IMR-90 (cell line): ENCODE measurements at regions not wholly inside any gene's neighbourhood (a gene's known extent, or its start where the extent isn't known, plus 50 kb on each side); places are given as distances from the start of the nearest gene placed in this dataset.

ENCODE experiments used
- ATAC-seq: fragments of 200-7000 bp; cut with Tn5 transposase; 2 replicates; pipeline ENCODE4 v1.9.1; 2020; ENCODE audit warnings: low read depth, mild to moderate bottlenecking, moderate library complexity
- BruUV-seq: library from RNA; stranded (reverse); fragments of 400-500 nt; replicated peaks from 2 replicates; lab custom pipeline; 2021; lab: Mats Ljungman, UMichigan
- CTCF ChIA-PET: fragments of 300-600 bp; formaldehyde crosslinking; extraction: SDS; loops from one replicate; lab custom pipeline; 2021; ENCODE audit warnings: antibody characterized with exemption; lab: Yijun Ruan, JAX
- POLR2A ChIA-PET: fragments of 300-600 bp; sonication (Branson Sonifier 250); formaldehyde crosslinking; loops from one replicate; lab custom pipeline; 2022; ENCODE audit warnings: antibody characterized with exemption; ENCODE audit not compliant: unreplicated experiment; lab: Charles Lee
- DNase-seq: peaks from one replicate; pipeline ENCODE4 v3.0.0; 2013
- H2AFZ ChIP-seq: replicated peaks from 2 replicates; pipeline ENCODE3; 2013; ENCODE audit warnings: low read length, mild to moderate bottlenecking; ENCODE audit not compliant: poor library complexity
- H2AK5ac ChIP-seq: 2 replicates; pipeline ENCODE4 v1.6.1; 2013; ENCODE audit warnings: low read depth, low read length, inconsistent platforms
- H2AK9ac ChIP-seq: replicated peaks from 2 replicates; pipeline ENCODE3; 2013; ENCODE audit warnings: mild to moderate bottlenecking, low read depth, low read length, moderate library complexity; ENCODE audit not compliant: poor library complexity
- H2BK120ac ChIP-seq: 2 replicates; pipeline ENCODE4 v1.6.1; 2013; ENCODE audit warnings: low read depth, low read length, inconsistent platforms
- H2BK15ac ChIP-seq: 3 replicates; pipeline ENCODE4 v1.6.1; 2013; ENCODE audit warnings: low read depth, low read length, inconsistent platforms
- H2BK20ac ChIP-seq: 2 replicates; pipeline ENCODE4 v1.6.1; 2013; ENCODE audit warnings: low read depth, mild to moderate bottlenecking, inconsistent platforms, low read length, moderate library complexity
- H2BK5ac ChIP-seq: 2 replicates; pipeline ENCODE4 v1.6.1; 2013; ENCODE audit warnings: mild to moderate bottlenecking, low read depth, low read length, inconsistent platforms; ENCODE audit not compliant: poor library complexity, severe bottlenecking
- H3K14ac ChIP-seq: replicated peaks from 2 replicates; pipeline ENCODE4 v1.6.1; 2013; ENCODE audit warnings: low read depth, low read length, inconsistent platforms
- H3K18ac ChIP-seq: 2 replicates; pipeline ENCODE4 v1.6.1; 2013; ENCODE audit warnings: low read depth, low read length, control low read depth
- H3K23ac ChIP-seq: 2 replicates; pipeline ENCODE4 v1.6.1; 2013; ENCODE audit warnings: low read depth, low read length, inconsistent platforms
- H3K27ac ChIP-seq: 2 replicates; pipeline ENCODE4 v1.5.1; 2013; ENCODE audit warnings: mild to moderate bottlenecking, control low read depth, low read length; ENCODE audit not compliant: insufficient read depth
- H3K27me3 ChIP-seq: 2 replicates; pipeline ENCODE4 v1.6.1; 2013; ENCODE audit warnings: low read length; ENCODE audit not compliant: control insufficient read depth, insufficient read depth
- H3K36me3 ChIP-seq: 2 replicates; pipeline ENCODE4 v1.6.1; 2013; ENCODE audit warnings: low read length, mixed read lengths; ENCODE audit not compliant: control insufficient read depth, insufficient read depth
- H3K4ac ChIP-seq: 2 replicates; pipeline ENCODE4 v1.6.1; 2013; ENCODE audit warnings: low read depth, low read length, inconsistent platforms
- H3K4me1 ChIP-seq: 2 replicates; pipeline ENCODE4 v1.6.1; 2013; ENCODE audit warnings: low read length, mixed read lengths; ENCODE audit not compliant: control insufficient read depth, insufficient read depth
- H3K4me2 ChIP-seq: 2 replicates; pipeline ENCODE4 v1.6.1; 2013; ENCODE audit warnings: low read depth, mild to moderate bottlenecking, control low read depth, low read length, moderate library complexity
- H3K4me3 ChIP-seq: 2 replicates; pipeline ENCODE4 v1.5.1; 2013; ENCODE audit warnings: low read depth, mild to moderate bottlenecking, control low read depth, low read length, moderate library complexity; ENCODE audit not compliant: insufficient read depth
- H3K56ac ChIP-seq: 2 replicates; pipeline ENCODE4 v1.6.1; 2013; ENCODE audit warnings: low read length, inconsistent platforms; ENCODE audit not compliant: insufficient read depth; ENCODE audit errors: extremely low read depth
- H3K79me1 ChIP-seq, 2 experiments: 2 replicates each; pipeline ENCODE4 v1.6.1; 2013; ENCODE audit warnings: low read length in 2 of 2, inconsistent platforms in 1 of 2, low read depth in 1 of 2
- H3K9ac ChIP-seq: 2 replicates; pipeline ENCODE4 v1.6.1; 2013; ENCODE audit warnings: low read depth, low read length, control low read depth
- H3K9me1 ChIP-seq: 2 replicates; pipeline ENCODE4 v1.6.1; 2013; ENCODE audit warnings: low read length, inconsistent platforms; ENCODE audit not compliant: insufficient read depth
- H3K9me3 ChIP-seq: 2 replicates; pipeline ENCODE4 v1.6.1; 2013; ENCODE audit warnings: low read length; ENCODE audit not compliant: control insufficient read depth, insufficient read depth
- H4K20me1 ChIP-seq: 2 replicates; pipeline ENCODE4 v1.6.1; 2013; ENCODE audit warnings: low read length, inconsistent platforms; ENCODE audit not compliant: insufficient read depth
- H4K5ac ChIP-seq: 2 replicates; pipeline ENCODE4 v1.6.1; 2013; ENCODE audit warnings: mild to moderate bottlenecking, low read depth, low read length, control low read depth
- H4K8ac ChIP-seq, 2 experiments: 2 replicates each; pipeline ENCODE4 v1.6.1; 2013; ENCODE audit warnings: low read depth in 2 of 2, low read length in 2 of 2, control low read depth in 1 of 2, inconsistent platforms in 1 of 2
- H4K91ac ChIP-seq: 2 replicates; pipeline ENCODE4 v1.6.1; 2013; ENCODE audit warnings: low read depth, low read length, inconsistent platforms; ENCODE audit not compliant: insufficient read depth
- BHLHE40 ChIP-seq: fragments of 150-350 bp; IDR thresholded peaks from 2 replicates; pipeline ENCODE4 v1.6.1; 2016; ENCODE audit warnings: mild to moderate bottlenecking, low read depth, low read length
- CEBPB ChIP-seq: IDR thresholded peaks from 2 replicates; pipeline ENCODE4 v1.6.1; 2012; ENCODE audit warnings: low read depth, low read length, improper control_type of control experiment
- ELK1 ChIP-seq: fragments of 150-350 bp; IDR thresholded peaks from 2 replicates; pipeline ENCODE4 v1.6.1; 2016; ENCODE audit warnings: low read depth, mild to moderate bottlenecking, low read length, moderate library complexity, borderline replicate concordance
- FOS ChIP-seq: fragments of 150-350 bp; IDR thresholded peaks from 2 replicates; pipeline ENCODE4 v1.6.1; 2016; ENCODE audit warnings: low read depth, low read length
- MAFK ChIP-seq: IDR thresholded peaks from 2 replicates; pipeline ENCODE4 v1.6.1; 2012; ENCODE audit warnings: low read depth, low read length, improper control_type of control experiment
- MAZ ChIP-seq: IDR thresholded peaks from 2 replicates; pipeline ENCODE4 v1.6.1; 2012; ENCODE audit warnings: low read depth, mild to moderate bottlenecking, low read length, improper control_type of control experiment, moderate library complexity, borderline replicate concordance
- MXI1 ChIP-seq: IDR thresholded peaks from 2 replicates; pipeline ENCODE4 v1.6.1; 2012; ENCODE audit warnings: low read depth, mild to moderate bottlenecking, low read length, moderate library complexity, borderline replicate concordance
- NFE2L2 ChIP-seq: fragments of 150-350 bp; IDR thresholded peaks from 2 replicates; pipeline ENCODE4 v1.6.1; 2016; ENCODE audit warnings: low read depth, mild to moderate bottlenecking, low read length
- RAD21 ChIP-seq: IDR thresholded peaks from 2 replicates; pipeline ENCODE4 v1.6.1; 2012; ENCODE audit warnings: low read length, improper control_type of control experiment
- RCOR1 ChIP-seq: IDR thresholded peaks from 2 replicates; pipeline ENCODE4 v1.6.1; 2012; ENCODE audit warnings: mild to moderate bottlenecking, low read length, improper control_type of control experiment; ENCODE audit not compliant: insufficient replicate concordance
- RFX5 ChIP-seq: IDR thresholded peaks from 2 replicates; pipeline ENCODE4 v1.8.0; 2012; ENCODE audit warnings: low read depth, mild to moderate bottlenecking, low read length, moderate library complexity
- SMC3 ChIP-seq: fragments of 150-350 bp; IDR thresholded peaks from 2 replicates; pipeline ENCODE4 v1.6.1; 2016; ENCODE audit warnings: low read depth, mild to moderate bottlenecking, antibody characterized with exemption, low read length, moderate library complexity
- WGBS, 2 experiments: methylation state at CpG; one replicate each; pipeline versions ENCODE4 v1.1.5 to v1.1.7; 2013; ENCODE audit warnings: missing lambda C conversion rate in 2 of 2; ENCODE audit not compliant: insufficient read length in 1 of 2; ENCODE audit errors: extremely low coverage in 2 of 2; 5-methylcytosine and 5-hydroxymethylcytosine counted together
- dilution Hi-C: fragments of 300-500 bp; cut with HindIII; formaldehyde crosslinking; loops from one replicate; pipeline ENCODE4 v1.14.3; 2018; ENCODE audit warnings: low sequenced_read_pairs; ENCODE audit not compliant: unreplicated experiment
- in situ Hi-C: fragments of 300-500 bp; cut with MboI; formaldehyde crosslinking; loops from 3 replicates; pipeline ENCODE4 v1.14.3; 2019; ENCODE audit warnings: low sequenced_read_pairs, inconsistent platforms, mixed read lengths
- intact Hi-C: fragments of 100-400 bp; cut with micrococcal nuclease; formaldehyde crosslinking; loops from 2 replicates; pipeline ENCODE4 v1.10.0; 2022
- TF ChIP-seq, protein P1 (sequence below): conservative IDR thresholded peaks from 2 replicates; pipeline ENCODE4 v1.5.1; 2012; ENCODE audit warnings: mild to moderate bottlenecking, low read depth, low read length, improper control_type of control experiment
- TF ChIP-seq, protein P2 (sequence below): fragments of 150-350 bp; IDR thresholded peaks from 2 replicates; pipeline ENCODE4 v1.6.1; 2017; ENCODE audit warnings: mild to moderate bottlenecking, antibody characterized with exemption, low read length, low read depth

DNA sequence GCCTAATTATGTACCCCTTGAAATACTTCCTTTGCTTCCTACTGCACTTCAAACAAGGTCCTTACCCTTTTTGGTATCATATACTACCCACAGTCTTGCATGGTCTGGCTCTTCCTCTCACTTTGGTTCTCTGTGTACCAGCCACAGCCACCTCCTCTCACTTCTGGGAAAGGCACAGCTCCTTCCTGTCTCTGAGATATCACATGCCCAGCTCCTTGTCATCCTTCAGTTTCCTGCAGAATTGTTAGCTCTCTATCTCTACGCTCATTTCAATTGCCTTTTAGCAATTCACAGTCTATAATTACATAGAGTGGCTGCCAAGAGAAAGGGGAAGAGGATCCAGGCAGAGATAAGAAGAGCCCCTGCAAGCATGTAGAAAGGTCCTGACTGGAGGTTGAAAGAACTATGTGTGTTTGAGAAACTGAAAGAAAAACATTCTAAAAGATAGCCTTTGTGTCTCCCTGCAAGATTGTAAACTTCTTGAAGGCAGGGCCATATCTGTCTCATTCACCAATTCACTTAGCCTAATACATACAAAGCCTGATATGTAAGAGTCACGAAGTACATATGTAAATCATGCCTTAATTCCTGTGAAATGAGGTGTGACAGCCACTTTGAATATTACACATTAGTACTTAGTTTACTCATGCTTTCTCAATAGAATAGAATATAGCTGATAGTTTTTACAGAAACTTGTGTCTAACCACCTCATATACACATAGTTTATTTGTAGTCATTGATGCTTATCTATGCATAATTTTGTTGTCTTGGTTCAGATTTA is 933.1 kb downstream of the DIAPH3 start:
- H3K14ac ChIP-seq: no peak overlapping the region
- H3K56ac ChIP-seq: no peak overlapping the region
- H2BK20ac ChIP-seq: no peak overlapping the region
- no peak overlapping the region for H3K18ac ChIP-seq
- H3K9me1 ChIP-seq: no peaks in the 10 kb centered on the region
- TF ChIP-seq, protein P1, sequence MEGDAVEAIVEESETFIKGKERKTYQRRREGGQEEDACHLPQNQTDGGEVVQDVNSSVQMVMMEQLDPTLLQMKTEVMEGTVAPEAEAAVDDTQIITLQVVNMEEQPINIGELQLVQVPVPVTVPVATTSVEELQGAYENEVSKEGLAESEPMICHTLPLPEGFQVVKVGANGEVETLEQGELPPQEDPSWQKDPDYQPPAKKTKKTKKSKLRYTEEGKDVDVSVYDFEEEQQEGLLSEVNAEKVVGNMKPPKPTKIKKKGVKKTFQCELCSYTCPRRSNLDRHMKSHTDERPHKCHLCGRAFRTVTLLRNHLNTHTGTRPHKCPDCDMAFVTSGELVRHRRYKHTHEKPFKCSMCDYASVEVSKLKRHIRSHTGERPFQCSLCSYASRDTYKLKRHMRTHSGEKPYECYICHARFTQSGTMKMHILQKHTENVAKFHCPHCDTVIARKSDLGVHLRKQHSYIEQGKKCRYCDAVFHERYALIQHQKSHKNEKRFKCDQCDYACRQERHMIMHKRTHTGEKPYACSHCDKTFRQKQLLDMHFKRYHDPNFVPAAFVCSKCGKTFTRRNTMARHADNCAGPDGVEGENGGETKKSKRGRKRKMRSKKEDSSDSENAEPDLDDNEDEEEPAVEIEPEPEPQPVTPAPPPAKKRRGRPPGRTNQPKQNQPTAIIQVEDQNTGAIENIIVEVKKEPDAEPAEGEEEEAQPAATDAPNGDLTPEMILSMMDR: no peak
- TF ChIP-seq BHLHE40 (no peak), RCOR1 (no peak), MAZ (no peak), MAFK (no peak), RAD21 (no peak), RFX5 (no peak), SMC3 (no peak), FOS (no peak), CEBPB (no peak), NFE2L2 (no peak), ELK1 (no peak), MXI1 (no peak)
- TF ChIP-seq, protein P2, sequence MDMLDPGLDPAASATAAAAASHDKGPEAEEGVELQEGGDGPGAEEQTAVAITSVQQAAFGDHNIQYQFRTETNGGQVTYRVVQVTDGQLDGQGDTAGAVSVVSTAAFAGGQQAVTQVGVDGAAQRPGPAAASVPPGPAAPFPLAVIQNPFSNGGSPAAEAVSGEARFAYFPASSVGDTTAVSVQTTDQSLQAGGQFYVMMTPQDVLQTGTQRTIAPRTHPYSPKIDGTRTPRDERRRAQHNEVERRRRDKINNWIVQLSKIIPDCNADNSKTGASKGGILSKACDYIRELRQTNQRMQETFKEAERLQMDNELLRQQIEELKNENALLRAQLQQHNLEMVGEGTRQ: no peak
- no peak overlapping the region for H2AK5ac ChIP-seq
- no CpG with 5 or more reads among the region's 2 CpGs for WGBS, 2 experiments
- H2BK120ac ChIP-seq: no peak overlapping the region
- no peaks in the 10 kb centered on the region for H3K79me1 ChIP-seq
- DNase-seq (no peak), ATAC-seq (no peak)
- H2AK9ac ChIP-seq: no peak overlapping the region
- H4K8ac ChIP-seq: no peak overlapping the region
- H4K20me1 ChIP-seq: no peaks in the 10 kb centered on the region
- no peak overlapping the region for H2BK5ac ChIP-seq
- no peaks in the 10 kb centered on the region for H3K36me3 ChIP-seq
- no peak overlapping the region for H4K5ac ChIP-seq
- no peak overlapping the region for H3K4me3 ChIP-seq
- H3K23ac ChIP-seq: no peak overlapping the region
- no peak overlapping the region for H3K4ac ChIP-seq
- no peaks in the 10 kb centered on the region for H3K9me3 ChIP-seq
- no peak overlapping the region for H3K9ac ChIP-seq
- H2AFZ ChIP-seq: no peak overlapping the region
- H3K4me1 ChIP-seq: no peaks in the 10 kb centered on the region
- H2BK15ac ChIP-seq: no peak overlapping the region
- dilution Hi-C loops (no loop called here), in situ Hi-C loops (no loop called here), intact Hi-C loops (no loop called here)
- no peak overlapping the region for H4K91ac ChIP-seq
- POLR2A ChIA-PET: no interaction called here
- H3K27ac ChIP-seq: no peak overlapping the region
- no peaks in the 10 kb centered on the region for H3K27me3 ChIP-seq
- no TSS peak for BruUV-seq
- no peak overlapping the region for H3K4me2 ChIP-seq
- CTCF ChIA-PET: no interaction called here
